Progenitor cell of endocrine pancreas (in vitro differentiated cells): ENCODE measurements at regions not wholly inside any gene's neighbourhood (a gene's known extent, or its start where the extent isn't known, plus 50 kb on each side); places are given as distances from the start of the nearest gene placed in this dataset.

ENCODE experiments used
- DNase-seq: peaks from one replicate; pipeline ENCODE4 v3.0.0; 2021; ENCODE audit warnings: low spot score; ENCODE audit not compliant: unreplicated experiment
- H3K27ac Mint-ChIP-seq: 2 replicates; pipeline ENCODE4 v1.8.0; 2021; ENCODE audit warnings: mild to moderate bottlenecking, moderate library complexity, mixed read lengths
- H3K27me3 Mint-ChIP-seq: 2 replicates; pipeline ENCODE4 v1.8.0; 2021; ENCODE audit warnings: mixed read lengths
- H3K36me3 Mint-ChIP-seq: 2 replicates; pipeline ENCODE4 v1.8.0; 2022; ENCODE audit warnings: mixed read lengths; ENCODE audit not compliant: insufficient read depth
- H3K4me1 Mint-ChIP-seq: 2 replicates; pipeline ENCODE4 v1.8.0; 2021; ENCODE audit warnings: low read depth, mixed read lengths
- H3K4me3 Mint-ChIP-seq: 2 replicates; pipeline ENCODE4 v1.8.0; 2021; ENCODE audit warnings: low read depth, mild to moderate bottlenecking, moderate library complexity, mixed read lengths
- H3K9me3 Mint-ChIP-seq: 2 replicates; pipeline ENCODE4 v1.8.0; 2021; ENCODE audit warnings: low read depth, mixed read lengths
- TF ChIP-seq, protein P1 (sequence below): fragments of 200-600 bp; sonication (generic); IDR thresholded peaks from one replicate; pipeline ENCODE4 v1.5.0; 2021; ENCODE audit warnings: antibody characterized with exemption, mild to moderate bottlenecking; ENCODE audit not compliant: unreplicated experiment

DNA sequence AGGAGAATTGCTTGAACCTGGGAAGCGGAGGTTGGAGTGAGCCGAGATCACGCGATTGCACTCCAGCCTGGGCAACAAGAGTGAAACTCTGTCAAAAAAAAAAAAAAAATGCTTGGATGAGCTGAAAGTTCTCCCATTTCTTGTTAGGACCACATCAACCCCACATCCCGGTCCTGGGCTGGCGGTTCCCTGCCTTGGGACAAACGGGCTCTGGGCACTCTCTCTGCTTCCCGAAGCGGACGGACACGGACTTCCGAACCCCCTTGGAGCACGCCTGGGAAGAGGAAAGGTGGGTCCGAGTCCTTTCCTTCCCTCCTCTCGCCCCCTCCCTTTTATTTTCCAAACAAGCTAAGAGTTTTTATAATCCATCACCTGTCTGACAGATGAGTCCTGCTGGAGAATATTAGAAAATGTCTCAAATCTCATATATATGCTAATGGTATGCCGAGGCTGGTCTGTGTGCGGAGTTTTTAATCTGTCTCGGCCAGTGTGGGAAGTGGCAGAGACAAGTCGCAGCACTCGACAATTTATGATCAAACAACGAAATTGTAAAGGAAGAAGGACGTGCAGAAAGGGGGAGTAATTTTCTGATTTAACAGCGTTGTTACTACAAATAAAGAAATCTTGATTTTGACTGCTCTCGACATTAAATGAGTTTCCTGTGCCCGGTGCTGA, 257.9 kb upstream of the IRX4 start:
- Mint-ChIP-seq H3K4me1 (no peaks in the 10 kb centered on the region), H3K9me3 (no peaks in the 10 kb centered on the region), H3K27me3 (peaks cover 58% of the 10 kb centered on the region), H3K4me3 (no peak overlapping the region), H3K36me3 (no peaks in the 10 kb centered on the region), H3K27ac (no peak overlapping the region)
- no peak for DNase-seq
- TF ChIP-seq, protein P1, sequence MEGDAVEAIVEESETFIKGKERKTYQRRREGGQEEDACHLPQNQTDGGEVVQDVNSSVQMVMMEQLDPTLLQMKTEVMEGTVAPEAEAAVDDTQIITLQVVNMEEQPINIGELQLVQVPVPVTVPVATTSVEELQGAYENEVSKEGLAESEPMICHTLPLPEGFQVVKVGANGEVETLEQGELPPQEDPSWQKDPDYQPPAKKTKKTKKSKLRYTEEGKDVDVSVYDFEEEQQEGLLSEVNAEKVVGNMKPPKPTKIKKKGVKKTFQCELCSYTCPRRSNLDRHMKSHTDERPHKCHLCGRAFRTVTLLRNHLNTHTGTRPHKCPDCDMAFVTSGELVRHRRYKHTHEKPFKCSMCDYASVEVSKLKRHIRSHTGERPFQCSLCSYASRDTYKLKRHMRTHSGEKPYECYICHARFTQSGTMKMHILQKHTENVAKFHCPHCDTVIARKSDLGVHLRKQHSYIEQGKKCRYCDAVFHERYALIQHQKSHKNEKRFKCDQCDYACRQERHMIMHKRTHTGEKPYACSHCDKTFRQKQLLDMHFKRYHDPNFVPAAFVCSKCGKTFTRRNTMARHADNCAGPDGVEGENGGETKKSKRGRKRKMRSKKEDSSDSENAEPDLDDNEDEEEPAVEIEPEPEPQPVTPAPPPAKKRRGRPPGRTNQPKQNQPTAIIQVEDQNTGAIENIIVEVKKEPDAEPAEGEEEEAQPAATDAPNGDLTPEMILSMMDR: no peak

DNA sequence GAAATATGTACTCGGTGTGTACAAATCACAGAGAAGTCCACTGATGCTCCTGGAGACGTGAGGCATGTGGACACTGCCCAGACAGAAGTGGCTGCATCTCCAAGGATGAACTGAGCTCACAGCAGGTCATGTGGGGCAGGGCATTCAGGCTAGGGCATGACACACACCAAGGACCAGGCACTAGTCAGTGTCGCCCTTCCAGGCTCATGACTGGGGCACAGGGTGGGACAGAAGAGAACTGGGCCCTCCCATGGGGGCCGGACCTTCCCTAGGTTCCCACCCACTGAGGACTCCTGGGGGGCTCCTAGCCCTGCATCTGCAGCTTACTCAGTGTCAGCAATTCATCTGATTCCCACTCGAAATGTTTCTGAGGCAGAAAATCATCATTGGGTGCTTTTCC, 256.8 kb upstream of the IRX4 start:
- Mint-ChIP-seq H3K9me3 (no peaks in the 10 kb centered on the region), H3K4me3 (no peak overlapping the region), H3K36me3 (no peaks in the 10 kb centered on the region), H3K27ac (no peak overlapping the region), H3K4me1 (no peaks in the 10 kb centered on the region), H3K27me3 (peaks cover 65% of the 10 kb centered on the region)
- TF ChIP-seq, protein P1: no peak
- no peak for DNase-seq

DNA sequence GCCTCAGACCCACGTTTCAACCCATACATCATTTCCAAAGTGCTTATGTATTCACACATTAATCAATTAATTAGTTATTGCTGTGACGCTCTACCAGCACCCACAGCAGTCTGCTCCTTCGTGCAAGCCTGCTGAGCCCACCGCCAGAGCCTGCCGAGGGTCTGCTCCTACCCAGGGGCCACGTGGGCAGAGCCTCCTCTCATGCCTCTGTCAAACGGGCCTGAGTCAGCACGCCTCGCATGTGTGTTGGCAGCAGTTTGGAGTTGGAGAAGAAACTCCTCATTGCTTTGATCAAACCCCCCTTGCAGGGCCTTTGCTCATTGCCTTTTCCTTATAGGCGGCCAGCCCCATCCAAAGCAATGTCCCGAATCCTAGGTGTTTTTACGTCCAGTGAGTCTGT, 256.2 kb upstream of the IRX4 start:
- Mint-ChIP-seq H3K36me3 (no peaks in the 10 kb centered on the region), H3K4me3 (no peak overlapping the region), H3K9me3 (no peaks in the 10 kb centered on the region), H3K4me1 (no peaks in the 10 kb centered on the region), H3K27me3 (peaks cover 65% of the 10 kb centered on the region), H3K27ac (no peak overlapping the region)
- no peak for DNase-seq
- TF ChIP-seq, protein P1: no peak

DNA sequence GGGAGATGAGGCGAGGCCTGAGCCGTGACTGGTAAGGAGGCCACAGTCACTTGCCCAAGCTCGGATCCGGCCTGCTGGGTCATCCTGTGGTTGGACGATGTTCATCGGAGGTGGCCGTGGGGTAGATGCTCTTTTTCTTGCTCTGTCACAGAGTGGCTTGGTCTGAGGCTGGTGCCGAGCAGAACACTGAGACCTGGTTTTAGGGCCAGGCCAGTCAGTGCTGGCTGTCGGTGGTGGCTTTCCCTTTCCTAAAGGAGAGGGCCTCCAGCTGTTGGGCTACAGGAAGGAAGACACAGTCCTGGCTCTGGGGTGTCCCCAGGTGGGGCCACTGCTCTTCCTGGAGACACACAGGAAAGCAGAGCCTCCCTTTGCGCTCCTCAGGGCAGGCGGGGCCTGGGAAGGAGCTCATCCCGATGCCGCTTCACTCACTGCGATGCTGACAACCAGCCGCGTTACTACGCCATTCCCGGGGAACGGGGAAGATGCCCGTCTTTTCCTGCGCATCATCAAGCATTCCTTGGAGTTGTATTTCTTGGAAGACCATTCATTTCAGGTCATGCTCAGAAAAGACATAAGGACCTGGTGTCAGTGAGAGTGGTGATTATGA, 254.8 kb upstream of the IRX4 start:
- no peaks in the 10 kb centered on the region for H3K36me3 Mint-ChIP-seq
- H3K4me3 Mint-ChIP-seq: no peak overlapping the region
- H3K27me3 Mint-ChIP-seq: peaks cover 69% of the 10 kb centered on the region
- H3K27ac Mint-ChIP-seq: peak overlapping the region; percentile 52
- no peaks in the 10 kb centered on the region for H3K9me3 Mint-ChIP-seq
- DNase-seq: no peak
- TF ChIP-seq, protein P1: no peak
- H3K4me1 Mint-ChIP-seq: peaks cover 4% of the 10 kb centered on the region

DNA sequence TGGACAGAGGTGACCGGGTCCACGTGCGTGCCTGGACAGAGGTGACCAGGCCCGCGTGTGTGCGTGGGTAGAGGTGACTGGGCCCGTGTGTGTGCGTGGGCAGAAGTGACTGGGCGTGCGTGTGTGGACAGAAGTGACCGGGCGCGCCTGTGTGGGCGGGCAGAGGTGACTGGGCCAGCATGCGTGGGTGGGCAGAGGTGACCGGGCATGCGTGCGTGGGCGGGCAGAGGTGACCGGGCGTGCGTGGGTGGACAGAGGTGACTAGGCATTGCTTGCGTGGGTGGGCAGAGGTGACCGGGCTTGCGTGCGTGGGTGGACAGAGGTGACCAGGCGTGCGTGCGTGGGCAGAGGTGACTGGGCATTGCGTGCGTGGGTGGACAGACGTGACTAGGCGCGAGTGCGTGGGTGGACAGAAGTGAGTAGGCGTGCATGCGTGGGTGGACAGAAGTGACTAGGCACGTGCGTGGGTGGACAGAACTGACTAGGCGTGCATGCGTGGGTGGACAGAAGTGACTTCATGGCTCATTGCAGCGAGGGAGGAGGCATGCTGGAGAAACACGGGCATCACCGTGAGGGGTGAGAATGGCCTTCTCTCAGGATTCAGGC, 254.1 kb upstream of the IRX4 start:
- H3K4me3 Mint-ChIP-seq: no peak overlapping the region
- TF ChIP-seq, protein P1: no peak
- no peaks in the 10 kb centered on the region for H3K9me3 Mint-ChIP-seq
- H3K36me3 Mint-ChIP-seq: no peaks in the 10 kb centered on the region
- no peak for DNase-seq
- H3K4me1 Mint-ChIP-seq: peaks cover 4% of the 10 kb centered on the region
- peak overlapping the region; percentile 52 for H3K27ac Mint-ChIP-seq
- H3K27me3 Mint-ChIP-seq: peaks cover 65% of the 10 kb centered on the region
